Peyer's patch (tissue), 4 donors: ENCODE measurements at regions not wholly inside any gene's neighbourhood (a gene's known extent, or its start where the extent isn't known, plus 50 kb on each side); places are given as distances from the start of the nearest gene placed in this dataset.

Experiments used
- CTCF ChIP-seq, 6 experiments: fragments of 450-650 bp in 4 of 6; fragments of 200-600 bp in 2 of 6; sonication (generic) in 1 of 6; IDR thresholded peaks; one replicate each; pipeline ENCODE4 v1.5.1; 2017 to 2019; ENCODE audit warnings: antibody characterized with exemption in 6 of 6, mild to moderate bottlenecking in 3 of 6, moderate library complexity in 1 of 6
- POLR2A ChIP-seq, 2 donors: fragments of 450-650 bp; IDR thresholded peaks; one replicate each; pipeline ENCODE4 v1.5.1; 2017; ENCODE audit warnings: antibody characterized with exemption in 2 of 2, mild to moderate bottlenecking in 2 of 2, moderate library complexity in 2 of 2

- TF ChIP-seq CTCF (IDR thresholded peaks at IDR 0.05): no peak
- TF ChIP-seq POLR2A (IDR thresholded peaks at IDR 0.05): no peak
Observed at GRCh38 chr15:20657084-20657483, 115.5 kb upstream of the GOLGA6L6 start.
